Mucosa of stomach (tissue), 1 donor: ENCODE measurements at regions not wholly inside any gene's neighbourhood (a gene's known extent, or its start where the extent isn't known, plus 50 kb on each side); places are given as distances from the start of the nearest gene placed in this dataset.

Source experiments
- H3K27me3 ChIP-seq: one replicate; pipeline ENCODE4 v1.7.0; 2013; ENCODE audit warnings: mild to moderate bottlenecking, low read length; ENCODE audit not compliant: control insufficient read depth, insufficient read depth
- H3K36me3 ChIP-seq: one replicate; pipeline ENCODE4 v1.7.0; 2013; ENCODE audit warnings: low read length; ENCODE audit not compliant: control insufficient read depth, insufficient read depth
- H3K4me1 ChIP-seq: one replicate; pipeline ENCODE4 v1.7.0; 2013; ENCODE audit warnings: mild to moderate bottlenecking, low read length; ENCODE audit not compliant: control insufficient read depth, insufficient read depth
- H3K4me3 ChIP-seq: one replicate; pipeline ENCODE4 v1.7.0; 2013; ENCODE audit warnings: low read length
- H3K9ac ChIP-seq: one replicate; pipeline ENCODE4 v1.7.0; 2013; ENCODE audit warnings: mild to moderate bottlenecking, low read length, moderate library complexity
- H3K9me3 ChIP-seq: one replicate; pipeline ENCODE4 v1.7.0; 2013; ENCODE audit warnings: mild to moderate bottlenecking, low read length, moderate library complexity; ENCODE audit not compliant: control insufficient read depth
- donor health status: Pancreatic carcinoma.

DNA sequence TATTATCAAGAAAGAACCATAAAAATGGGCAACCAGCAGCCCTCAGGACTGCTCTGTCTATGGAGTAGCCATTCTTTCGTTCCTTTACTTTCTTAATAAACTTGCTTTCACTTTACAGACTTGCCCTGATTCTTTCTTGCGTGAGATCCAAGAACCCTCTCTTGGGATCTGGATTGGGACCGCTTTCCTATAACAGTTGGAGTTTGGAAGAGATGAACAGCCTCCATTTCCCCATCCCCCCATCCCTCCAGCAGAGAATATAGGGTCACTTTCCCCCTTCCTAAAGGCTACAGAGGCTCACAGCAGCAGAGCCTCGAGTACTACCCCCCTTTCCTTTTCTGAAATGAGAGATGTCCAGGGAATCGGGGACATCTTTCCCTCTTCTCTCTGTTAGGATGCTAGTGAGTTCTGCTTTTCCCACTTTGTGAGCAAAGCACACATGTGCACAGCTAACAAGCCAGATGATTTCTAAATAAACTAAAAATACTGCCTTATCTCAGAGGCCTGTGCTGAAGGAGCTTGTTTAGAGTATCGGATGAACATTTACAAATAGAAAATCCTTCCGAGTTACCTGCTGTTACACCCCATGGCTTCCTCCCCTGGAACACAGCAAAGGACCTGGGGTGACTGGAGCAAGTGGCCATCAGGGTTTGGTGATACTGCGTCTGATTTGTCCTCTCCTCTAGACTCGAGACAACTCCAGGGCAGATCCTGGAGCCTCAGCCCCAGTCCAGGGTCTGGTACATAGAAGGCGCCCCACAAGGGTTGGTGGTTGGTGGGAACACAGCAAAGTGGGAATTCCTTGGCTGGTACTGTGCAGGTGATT lies 144.2 kb downstream of the SLC38A6 start:
- Histone ChIP-seq H3K9me3 (no peaks in the 10 kb centered on the region), H3K27me3 (no peaks in the 10 kb centered on the region), H3K4me1 (peaks cover 12% of the 10 kb centered on the region), H3K4me3 (no peak overlapping the region), H3K9ac (no peak overlapping the region), H3K36me3 (no peaks in the 10 kb centered on the region)

GRCh38 chr14:61122862-61123261 lies 141.8 kb downstream of the SLC38A6 start:
- peaks cover 12% of the 10 kb centered on the region for H3K4me1 ChIP-seq
- no peaks in the 10 kb centered on the region for H3K36me3 ChIP-seq
- H3K27me3 ChIP-seq, result no peaks in the 10 kb centered on the region
- no peak overlapping the region for H3K9ac ChIP-seq
- H3K9me3 ChIP-seq, result no peaks in the 10 kb centered on the region
- no peak overlapping the region for H3K4me3 ChIP-seq

GRCh38 chr14:61121355-61121787 lies 140.3 kb downstream of the SLC38A6 start:
- Histone ChIP-seq H3K4me3 (peak overlapping the region; percentile 33), H3K9me3 (no peaks in the 10 kb centered on the region), H3K36me3 (no peaks in the 10 kb centered on the region), H3K9ac (no peak overlapping the region), H3K4me1 (peaks cover 12% of the 10 kb centered on the region), H3K27me3 (no peaks in the 10 kb centered on the region)

DNA sequence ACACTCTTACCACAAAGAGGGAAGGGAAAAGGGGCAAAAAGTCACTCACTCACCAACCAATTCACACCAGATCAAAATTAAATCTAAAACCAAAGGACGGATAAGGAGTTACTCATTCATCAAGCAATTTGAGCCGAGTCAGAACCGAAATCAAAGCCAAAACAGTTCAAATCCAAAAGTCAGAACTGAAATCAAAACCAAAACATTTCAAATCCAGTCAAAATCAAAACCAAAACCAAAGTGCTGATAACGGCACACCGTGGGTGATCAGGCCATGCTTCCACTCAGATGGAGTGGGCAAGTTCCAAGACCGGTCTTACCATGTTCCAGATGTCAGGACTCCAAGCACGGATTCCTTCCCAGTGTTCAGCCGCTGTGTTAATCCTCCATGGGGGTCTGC lies 139.5 kb downstream of the SLC38A6 start:
- Histone ChIP-seq H3K4me1 (peaks cover 9% of the 10 kb centered on the region), H3K36me3 (no peaks in the 10 kb centered on the region), H3K27me3 (no peaks in the 10 kb centered on the region), H3K9me3 (no peaks in the 10 kb centered on the region), H3K4me3 (peak overlapping the region; percentile 33), H3K9ac (no peak overlapping the region)

DNA sequence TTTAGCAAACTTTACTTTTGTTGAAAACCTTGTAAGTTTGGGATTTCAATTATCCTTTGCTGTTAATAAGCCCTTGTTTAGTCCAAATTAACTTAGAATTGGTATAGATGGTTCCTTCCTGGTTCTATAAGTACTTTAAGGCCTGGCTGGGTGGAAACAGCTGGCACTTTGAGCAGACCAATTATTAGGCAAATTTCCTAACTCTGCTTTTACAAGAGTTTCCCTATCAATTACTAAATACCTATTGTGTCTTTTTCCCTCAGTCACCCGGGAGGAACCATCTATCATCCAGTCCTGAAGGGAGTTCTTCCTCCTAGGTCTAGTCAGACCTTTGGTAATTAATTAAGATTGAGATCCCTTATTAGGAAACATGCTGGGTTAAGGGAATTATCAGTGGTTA lies 138.0 kb downstream of the SLC38A6 start:
- Histone ChIP-seq H3K9ac (no peak overlapping the region), H3K36me3 (no peaks in the 10 kb centered on the region)

DNA sequence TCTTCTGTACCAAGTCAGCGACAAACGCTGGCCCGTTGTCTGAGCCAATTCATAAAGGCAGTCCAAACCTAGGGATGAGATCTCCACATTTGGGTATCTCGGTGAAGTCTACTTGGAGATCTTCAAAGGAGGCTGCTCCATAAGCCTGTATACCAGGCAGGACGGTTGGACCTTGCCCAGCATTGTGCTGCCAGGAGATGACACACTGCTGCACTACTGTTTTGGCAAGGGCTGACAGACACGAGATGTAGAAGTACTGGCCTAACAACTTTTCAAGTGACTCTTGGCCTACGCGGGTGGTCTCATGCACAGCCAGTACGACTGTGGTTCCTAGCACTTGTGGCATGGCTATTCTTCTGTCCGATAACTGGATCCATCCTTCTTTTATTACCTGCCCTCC lies 135.3 kb downstream of the SLC38A6 start:
- Histone ChIP-seq H3K27me3 (no peaks in the 10 kb centered on the region), H3K4me3 (no peak overlapping the region), H3K9me3 (no peaks in the 10 kb centered on the region), H3K36me3 (no peaks in the 10 kb centered on the region), H3K4me1 (peaks cover 6% of the 10 kb centered on the region), H3K9ac (no peak overlapping the region)

More for the DNA sequence above, 138.0 kb downstream of the SLC38A6 start:
- H3K9me3 ChIP-seq, result no peaks in the 10 kb centered on the region
- no peaks in the 10 kb centered on the region for H3K27me3 ChIP-seq
- H3K4me3 ChIP-seq, result no peak overlapping the region
- H3K4me1 ChIP-seq, result peaks cover 8% of the 10 kb centered on the region

DNA sequence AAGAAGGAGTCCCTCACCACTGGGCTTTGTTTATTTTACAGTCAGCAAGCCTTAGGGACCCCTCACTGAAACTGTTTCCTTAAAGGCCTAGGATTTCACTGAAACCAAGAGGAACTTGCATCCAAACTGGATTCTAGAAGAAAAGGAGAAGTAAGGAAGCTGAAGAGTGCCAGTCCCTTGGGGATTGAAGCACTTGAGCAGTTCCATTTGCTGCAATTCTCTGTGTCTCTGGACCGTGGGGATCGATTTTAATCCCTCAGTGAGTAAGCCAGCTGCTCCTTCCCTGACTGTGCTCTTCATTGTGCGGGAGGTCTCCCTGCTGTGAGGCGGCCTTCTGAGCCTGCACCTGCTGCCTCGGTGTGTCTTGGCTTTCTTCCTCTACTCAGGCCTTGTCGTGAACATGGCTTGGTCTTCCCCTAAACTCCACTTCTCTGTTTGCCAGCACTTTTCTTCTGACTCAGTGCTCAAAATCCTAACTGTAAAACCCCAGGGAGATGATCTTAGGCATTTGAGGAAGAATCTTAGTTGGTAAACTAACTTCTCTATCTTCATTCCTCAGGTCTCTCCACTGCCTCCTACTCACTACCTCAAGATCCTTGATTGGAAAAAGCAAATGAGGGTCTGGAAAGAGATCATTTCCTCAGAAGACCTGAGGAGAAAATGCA lies 132.6 kb downstream of the SLC38A6 start:
- no peaks in the 10 kb centered on the region for H3K36me3 ChIP-seq
- H3K9ac ChIP-seq, result no peak overlapping the region
- H3K4me3 ChIP-seq, result no peak overlapping the region
- no peaks in the 10 kb centered on the region for H3K9me3 ChIP-seq
- no peaks in the 10 kb centered on the region for H3K4me1 ChIP-seq
- H3K27me3 ChIP-seq, result no peaks in the 10 kb centered on the region

DNA sequence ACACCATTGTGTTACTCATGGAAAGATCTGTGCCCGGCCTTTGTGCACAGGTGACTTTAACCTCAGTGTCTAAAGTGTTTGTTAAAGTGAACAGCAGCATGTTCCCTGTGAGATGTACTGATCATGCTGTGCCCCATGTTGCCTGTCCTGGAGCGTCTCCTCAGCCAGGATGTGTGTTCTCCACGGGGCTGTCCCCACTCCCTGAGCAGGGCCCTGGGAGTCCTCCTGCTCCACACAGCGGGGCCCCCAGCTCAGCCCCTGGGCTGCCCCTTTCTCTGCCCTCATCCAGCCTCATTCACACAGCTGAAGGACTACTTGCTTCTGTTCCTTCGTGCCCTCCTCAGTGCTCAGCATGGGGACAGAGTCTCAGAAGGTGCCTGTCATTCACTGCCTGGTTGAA lies 131.5 kb downstream of the SLC38A6 start:
- Histone ChIP-seq H3K9me3 (no peaks in the 10 kb centered on the region), H3K36me3 (no peaks in the 10 kb centered on the region), H3K9ac (no peak overlapping the region), H3K4me3 (no peak overlapping the region), H3K4me1 (peaks cover 7% of the 10 kb centered on the region), H3K27me3 (no peaks in the 10 kb centered on the region)

- H3K36me3 ChIP-seq, result no peaks in the 10 kb centered on the region
- H3K27me3 ChIP-seq, result no peaks in the 10 kb centered on the region
- no peaks in the 10 kb centered on the region for H3K9me3 ChIP-seq
- no peak overlapping the region for H3K4me3 ChIP-seq
- H3K9ac ChIP-seq, result no peak overlapping the region
- peaks cover 11% of the 10 kb centered on the region for H3K4me1 ChIP-seq
Observed at GRCh38 chr14:61111731-61112130, 130.7 kb downstream of the SLC38A6 start.

- no peaks in the 10 kb centered on the region for H3K9me3 ChIP-seq
- H3K4me3 ChIP-seq, result no peak overlapping the region
- H3K27me3 ChIP-seq, result no peaks in the 10 kb centered on the region
- no peak overlapping the region for H3K9ac ChIP-seq
- H3K36me3 ChIP-seq, result no peaks in the 10 kb centered on the region
- peaks cover 11% of the 10 kb centered on the region for H3K4me1 ChIP-seq
Observed at GRCh38 chr14:61111209-61111665, 130.2 kb downstream of the SLC38A6 start.

GRCh38 chr14:61110316-61111082 lies 129.5 kb downstream of the SLC38A6 start:
- Histone ChIP-seq H3K9me3 (no peaks in the 10 kb centered on the region), H3K27me3 (no peaks in the 10 kb centered on the region), H3K4me3 (no peak overlapping the region), H3K9ac (no peak overlapping the region), H3K4me1 (peaks cover 11% of the 10 kb centered on the region), H3K36me3 (no peaks in the 10 kb centered on the region)

DNA sequence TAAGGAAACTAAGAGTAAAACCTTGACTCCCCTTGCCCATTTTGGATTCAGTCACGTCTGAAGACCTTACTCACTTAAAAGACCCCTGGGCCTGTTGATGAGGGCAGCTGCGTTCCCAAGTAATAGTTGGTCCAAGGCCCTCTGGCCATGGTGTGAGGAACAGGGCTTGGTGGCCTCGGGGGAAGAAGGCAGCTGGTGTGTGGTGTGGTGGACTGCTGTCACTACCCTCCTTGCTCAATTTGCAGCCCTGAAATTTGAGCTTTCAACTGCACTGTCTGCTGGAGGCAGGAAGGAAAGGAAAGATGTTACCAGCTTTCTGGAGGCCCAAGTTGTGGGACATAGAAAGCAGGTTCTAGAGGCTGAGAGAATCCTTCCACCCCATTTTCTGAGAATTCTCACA lies 128.2 kb downstream of the SLC38A6 start:
- H3K36me3 ChIP-seq, result no peaks in the 10 kb centered on the region
- H3K4me1 ChIP-seq, result peaks cover 14% of the 10 kb centered on the region
- no peak overlapping the region for H3K9ac ChIP-seq

More for the DNA sequence above, 128.2 kb downstream of the SLC38A6 start:
- no peaks in the 10 kb centered on the region for H3K27me3 ChIP-seq
- H3K4me3 ChIP-seq, result no peak overlapping the region
- no peaks in the 10 kb centered on the region for H3K9me3 ChIP-seq
